ENCODE measurements at regions not wholly inside any gene's neighbourhood (a gene's known extent, or its start where the extent isn't known, plus 50 kb on each side); places are given as distances from the start of the nearest gene placed in this dataset.

DNA sequence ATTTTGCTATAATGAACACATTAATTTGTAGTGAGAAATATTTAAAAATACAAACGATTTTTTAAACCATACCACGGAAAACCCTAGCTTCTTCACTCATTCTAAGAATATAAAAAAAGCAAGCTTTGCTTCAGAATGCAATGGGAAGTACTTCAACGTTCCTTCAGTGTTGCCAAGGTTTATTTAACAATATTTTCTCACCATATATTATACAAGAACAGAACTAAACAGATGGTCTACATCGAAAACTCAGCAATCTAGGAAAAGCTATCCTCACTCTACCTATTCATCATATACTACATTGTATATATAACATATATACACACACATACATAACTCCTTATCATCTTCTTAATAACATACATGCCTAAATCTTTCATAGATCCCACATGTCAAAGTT, 1047.4 kb downstream of the IGSF11 start:
- CTCF ChIA-PET (ENCODE audit: partially characterized antibody) = no interaction called here
- no peak overlapping the region for H2BK5ac ChIP-seq (ENCODE audit: low read depth, low read length)
- H3K4me1 ChIP-seq (replicated peaks in 1 of 4; ENCODE audit: control insufficient read depth in 3 of 4, insufficient read depth in 4 of 4, low read length in 3 of 4) = no peaks in the 10 kb centered on the region
- no peak overlapping the region for H3K4ac ChIP-seq (replicated peaks; ENCODE audit: insufficient read length, low read depth, low read length)
- H3K4me3 ChIP-seq (ENCODE audit: extremely low read depth in 1 of 4, insufficient read depth in 2 of 4, low read depth in 3 of 4, low read length in 4 of 4) = no peak overlapping the region
- H2AK5ac ChIP-seq (ENCODE audit: low read depth, low read length) = no peak overlapping the region
- H2BK120ac ChIP-seq (replicated peaks; ENCODE audit: low read depth, low read length) = no peak overlapping the region
- no peaks in the 10 kb centered on the region for H3K23me2 ChIP-seq (ENCODE audit: low read depth, low read length)
- H3K79me1 ChIP-seq (ENCODE audit: low read depth, low read length) = no peaks in the 10 kb centered on the region
- no peak overlapping the region for H3K14ac ChIP-seq (ENCODE audit: insufficient read length)
- no peak overlapping the region for H4K5ac ChIP-seq (ENCODE audit: insufficient read length, low read depth, low read length)
- no peaks in the 10 kb centered on the region for H3K27me3 ChIP-seq (replicated peaks in 1 of 4; ENCODE audit: control insufficient read depth in 3 of 4, extremely low read depth in 1 of 4, insufficient read depth in 3 of 4, low read length in 3 of 4)
- WGBS, 2 experiments (ENCODE audit: extremely low coverage in 1 of 2, insufficient coverage in 1 of 2, insufficient read length in 1 of 2, insufficient replicate concordance in 2 of 2, low coverage in 1 of 2, low lambda C conversion rate in 2 of 2, missing lambda C conversion rate in 1 of 2) = 89% methylated on average over 4 of the region's 4 CpGs; no CpG with 5 or more reads in 1 of the 2 experiments
- no peak overlapping the region for H3K4me2 ChIP-seq (ENCODE audit: insufficient read depth in 1 of 2, low read depth in 2 of 2, low read length in 2 of 2)
- no peak overlapping the region for H2BK12ac ChIP-seq (ENCODE audit: low read depth, low read length)
- no peaks in the 10 kb centered on the region for H3K79me2 ChIP-seq (ENCODE audit: control insufficient read depth in 1 of 2, insufficient read depth in 2 of 2, low read length in 2 of 2)
- FAIRE-seq = no peak
- no peaks in the 10 kb centered on the region for H3K36me3 ChIP-seq (ENCODE audit: control insufficient read depth in 2 of 4, insufficient read depth in 4 of 4, low read length in 3 of 4)
- POLR2A ChIA-PET (ENCODE audit: partially characterized antibody) = no interaction called here
- no peak overlapping the region for H2BK20ac ChIP-seq (ENCODE audit: low read length)
- no peak overlapping the region for H3K23ac ChIP-seq (ENCODE audit: insufficient read length)
- no peak overlapping the region for H3K27ac ChIP-seq (ENCODE audit: low read depth, low read length)
- H3K56ac ChIP-seq (replicated peaks; ENCODE audit: insufficient read length, low read depth, low read length) = no peak overlapping the region
- no peaks in the 10 kb centered on the region for H4K20me1 ChIP-seq (replicated peaks in 1 of 2; ENCODE audit: control insufficient read depth in 1 of 2, insufficient read depth in 2 of 2, low read length in 2 of 2)
- H4K91ac ChIP-seq (replicated peaks; ENCODE audit: insufficient read length, low read length) = no peak overlapping the region
- no peak for DNase-seq (ENCODE audit: low read depth in 1 of 2, low spot score in 2 of 2)
- H2AFZ ChIP-seq (ENCODE audit: low read length) = no peak overlapping the region
- H4K8ac ChIP-seq (ENCODE audit: extremely low read depth, insufficient read depth, low read length) = no peak overlapping the region
- H3K9ac ChIP-seq (replicated peaks in 1 of 4; ENCODE audit: extremely low read depth in 1 of 4, low read depth in 3 of 4, low read length in 3 of 4) = no peak overlapping the region
- no peak overlapping the region for H2BK15ac ChIP-seq (ENCODE audit: low read length)
- TF ChIP-seq CTBP2 (IDR thresholded peaks at IDR 0.05; ENCODE audit: borderline replicate concordance, insufficient read depth, insufficient read length, low read length) (no peak), SIX5 (IDR thresholded peaks at IDR 0.05; ENCODE audit: low read depth, low read length) (no peak), BCL11A (IDR thresholded peaks at IDR 0.05; ENCODE audit: low read depth in 2 of 2, low read length in 2 of 2) (no peak), SRF (IDR thresholded peaks at IDR 0.05; ENCODE audit: low read depth, low read length) (no peak)
- TF ChIP-seq, protein P1, sequence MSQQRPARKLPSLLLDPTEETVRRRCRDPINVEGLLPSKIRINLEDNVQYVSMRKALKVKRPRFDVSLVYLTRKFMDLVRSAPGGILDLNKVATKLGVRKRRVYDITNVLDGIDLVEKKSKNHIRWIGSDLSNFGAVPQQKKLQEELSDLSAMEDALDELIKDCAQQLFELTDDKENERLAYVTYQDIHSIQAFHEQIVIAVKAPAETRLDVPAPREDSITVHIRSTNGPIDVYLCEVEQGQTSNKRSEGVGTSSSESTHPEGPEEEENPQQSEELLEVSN (IDR thresholded peaks at IDR 0.05) = no peak
- no peak overlapping the region for H3K18ac ChIP-seq (ENCODE audit: extremely low read depth, low read length)
- H3K9me3 ChIP-seq (ENCODE audit: insufficient read depth in 2 of 2, low read depth in 1 of 2, low read length in 1 of 2) = no peaks in the 10 kb centered on the region
